Fibroblast of lung (primary cell): ENCODE measurements at regions not wholly inside any gene's neighbourhood (a gene's known extent, or its start where the extent isn't known, plus 50 kb on each side); places are given as distances from the start of the nearest gene placed in this dataset.

Experiments used
- DNase-seq, 2 donors: peaks; one replicate each; pipeline versions ENCODE4 v3.0.0 to v3.0.0-alpha.2; 2010; ENCODE audit warnings: low read depth in 2 of 2
- H2AFZ ChIP-seq: 2 replicates; pipeline ENCODE4 v1.5.1; 2012; ENCODE audit warnings: low read length, control low read depth, inconsistent platforms
- H3K27ac ChIP-seq: 2 replicates; pipeline ENCODE4 v1.5.1; 2011; ENCODE audit warnings: low read length, control low read depth; ENCODE audit not compliant: insufficient read depth
- H3K27me3 ChIP-seq: 2 replicates; pipeline ENCODE4 v1.5.1; 2011; ENCODE audit warnings: mild to moderate bottlenecking, low read length; ENCODE audit not compliant: control insufficient read depth, insufficient read depth
- H3K36me3 ChIP-seq: 2 replicates; pipeline ENCODE4 v1.5.1; 2011; ENCODE audit warnings: low read length; ENCODE audit not compliant: control insufficient read depth, insufficient read depth
- H3K4me1 ChIP-seq: 2 replicates; pipeline ENCODE4 v1.5.1; 2011; ENCODE audit warnings: low read length; ENCODE audit not compliant: control insufficient read depth, insufficient read depth; ENCODE audit errors: extremely low read depth
- H3K4me2 ChIP-seq: 2 replicates; pipeline ENCODE4 v1.5.1; 2011; ENCODE audit warnings: low read length, control low read depth; ENCODE audit not compliant: insufficient read depth; ENCODE audit errors: extremely low read depth
- H3K4me3 ChIP-seq, 4 experiments: fragments of 200-600 bp in 1 of 4; sonication (generic) in 1 of 4; replicated peaks in 1 of 4; 2 replicates each; pipeline ENCODE4 v1.5.1; 2011 to 2016; ENCODE audit warnings: low read length in 4 of 4, low read depth in 3 of 4, mild to moderate bottlenecking in 3 of 4, control low read depth in 2 of 4, inconsistent platforms in 1 of 4, mixed read lengths in 1 of 4; ENCODE audit not compliant: insufficient read depth in 1 of 4; ENCODE audit errors: control extremely low read depth in 1 of 4
- H3K79me2 ChIP-seq: 2 replicates; pipeline ENCODE4 v1.5.1; 2012; ENCODE audit warnings: mild to moderate bottlenecking, low read length, inconsistent platforms; ENCODE audit not compliant: control insufficient read depth, insufficient read depth
- H3K9ac ChIP-seq: 2 replicates; pipeline ENCODE4 v1.5.1; 2011; ENCODE audit warnings: mild to moderate bottlenecking, low read length, control low read depth; ENCODE audit not compliant: insufficient read depth
- H3K9me3 ChIP-seq: 2 replicates; pipeline ENCODE4 v1.5.1; 2012; ENCODE audit warnings: low read depth, low read length; ENCODE audit not compliant: control insufficient read depth, insufficient read depth
- H4K20me1 ChIP-seq: 2 replicates; pipeline ENCODE4 v1.5.1; 2011; ENCODE audit warnings: low read length; ENCODE audit not compliant: control insufficient read depth, insufficient read depth; ENCODE audit errors: extremely low read depth
- EZH2 ChIP-seq: IDR thresholded peaks from 2 replicates; pipeline ENCODE4 v1.5.1; 2012; ENCODE audit warnings: low read length, control low read depth, mild to moderate bottlenecking; ENCODE audit errors: missing control alignments
- TF ChIP-seq, protein P1 (sequence below), 2 donors: IDR thresholded peaks in 1 of 2; conservative IDR thresholded peaks in 1 of 2; 1 replicate in 1 of 2; 2 replicates in 1 of 2; pipeline ENCODE4 v1.5.1; 2011 to 2012; ENCODE audit warnings: low read length in 2 of 2, control low read depth in 1 of 2, inconsistent platforms in 1 of 2, low read depth in 1 of 2, mild to moderate bottlenecking in 1 of 2

DNA sequence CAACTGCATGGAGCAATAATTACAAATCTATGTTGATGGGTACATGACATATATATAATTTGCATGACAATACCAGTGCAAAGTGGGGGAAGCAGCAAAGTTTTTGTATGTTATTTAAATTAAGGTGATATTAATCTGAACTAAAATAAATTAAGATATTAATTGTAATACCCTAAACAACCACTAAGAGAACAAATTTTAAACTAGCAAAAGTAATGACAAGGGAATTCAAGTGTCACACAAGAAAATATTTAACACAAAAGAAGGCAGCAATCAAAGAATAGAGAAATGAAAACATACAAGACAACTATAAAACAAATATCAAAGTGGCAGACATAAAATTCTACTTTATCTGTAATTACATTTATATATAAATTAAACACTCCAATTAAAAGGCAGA, 2003.4 kb downstream of the MAT2B start:
- no peaks in the 10 kb centered on the region for H3K9me3 ChIP-seq
- no peaks in the 10 kb centered on the region for H4K20me1 ChIP-seq
- no peak overlapping the region for H3K4me3 ChIP-seq
- no peaks in the 10 kb centered on the region for H3K79me2 ChIP-seq
- H2AFZ ChIP-seq = no peak overlapping the region
- no peaks in the 10 kb centered on the region for H3K36me3 ChIP-seq
- TF ChIP-seq, protein P1, sequence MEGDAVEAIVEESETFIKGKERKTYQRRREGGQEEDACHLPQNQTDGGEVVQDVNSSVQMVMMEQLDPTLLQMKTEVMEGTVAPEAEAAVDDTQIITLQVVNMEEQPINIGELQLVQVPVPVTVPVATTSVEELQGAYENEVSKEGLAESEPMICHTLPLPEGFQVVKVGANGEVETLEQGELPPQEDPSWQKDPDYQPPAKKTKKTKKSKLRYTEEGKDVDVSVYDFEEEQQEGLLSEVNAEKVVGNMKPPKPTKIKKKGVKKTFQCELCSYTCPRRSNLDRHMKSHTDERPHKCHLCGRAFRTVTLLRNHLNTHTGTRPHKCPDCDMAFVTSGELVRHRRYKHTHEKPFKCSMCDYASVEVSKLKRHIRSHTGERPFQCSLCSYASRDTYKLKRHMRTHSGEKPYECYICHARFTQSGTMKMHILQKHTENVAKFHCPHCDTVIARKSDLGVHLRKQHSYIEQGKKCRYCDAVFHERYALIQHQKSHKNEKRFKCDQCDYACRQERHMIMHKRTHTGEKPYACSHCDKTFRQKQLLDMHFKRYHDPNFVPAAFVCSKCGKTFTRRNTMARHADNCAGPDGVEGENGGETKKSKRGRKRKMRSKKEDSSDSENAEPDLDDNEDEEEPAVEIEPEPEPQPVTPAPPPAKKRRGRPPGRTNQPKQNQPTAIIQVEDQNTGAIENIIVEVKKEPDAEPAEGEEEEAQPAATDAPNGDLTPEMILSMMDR (conservative IDR thresholded peaks at IDR 0.05 in 1 of 2, IDR thresholded peaks at IDR 0.05 in 1 of 2; ENCODE audit: low read depth in 1 of 2, low read length in 2 of 2) = no peak
- TF ChIP-seq EZH2 = no peak
- no peaks in the 10 kb centered on the region for H3K4me1 ChIP-seq
- H3K4me2 ChIP-seq = no peak overlapping the region
- H3K9ac ChIP-seq = no peak overlapping the region
- no peak for DNase-seq
- H3K27ac ChIP-seq = no peak overlapping the region
- no peaks in the 10 kb centered on the region for H3K27me3 ChIP-seq

GRCh38 chr5:165521816-165522610, 2016.6 kb downstream of the MAT2B start:
- Histone ChIP-seq H3K4me2 (peak overlapping the region; percentile 1), H3K9me3 (no peaks in the 10 kb centered on the region), H3K79me2 (no peaks in the 10 kb centered on the region), H3K4me3 (peak overlapping the region in 2 of 4 experiments; percentile 6 to 31), H4K20me1 (no peaks in the 10 kb centered on the region), H2AFZ (peak overlapping the region; percentile 30), H3K27ac (no peak overlapping the region), H3K27me3 (no peaks in the 10 kb centered on the region), H3K9ac (no peak overlapping the region), H3K36me3 (no peaks in the 10 kb centered on the region), H3K4me1 (no peaks in the 10 kb centered on the region)
- peak in 1 of 2 donors; percentile 73 for DNase-seq
- TF ChIP-seq, protein P1 (conservative IDR thresholded peaks at IDR 0.05 in 1 of 2, IDR thresholded peaks at IDR 0.05 in 1 of 2; ENCODE audit: low read depth in 1 of 2, low read length in 2 of 2) = no peak
- no peak for TF ChIP-seq EZH2

- no peak overlapping the region for H2AFZ ChIP-seq
- no peaks in the 10 kb centered on the region for H3K9me3 ChIP-seq
- H3K4me1 ChIP-seq = no peaks in the 10 kb centered on the region
- no peak overlapping the region for H3K27ac ChIP-seq
- H3K4me3 ChIP-seq = no peak overlapping the region
- no peak overlapping the region for H3K9ac ChIP-seq
- peak; percentile 86 to 90 for DNase-seq
- no peaks in the 10 kb centered on the region for H3K27me3 ChIP-seq
- H3K4me2 ChIP-seq = no peak overlapping the region
- H3K79me2 ChIP-seq = no peaks in the 10 kb centered on the region
- no peaks in the 10 kb centered on the region for H4K20me1 ChIP-seq
- TF ChIP-seq, protein P1 (conservative IDR thresholded peaks at IDR 0.05 in 1 of 2, IDR thresholded peaks at IDR 0.05 in 1 of 2; ENCODE audit: low read depth in 1 of 2, low read length in 2 of 2) = no peak
- TF ChIP-seq EZH2 = no peak
- H3K36me3 ChIP-seq = no peaks in the 10 kb centered on the region
Observed at GRCh38 chr5:165525271-165525670, 2019.9 kb downstream of the MAT2B start.
